Osteoblast (primary cell): ENCODE measurements at regions not wholly inside any gene's neighbourhood (a gene's known extent, or its start where the extent isn't known, plus 50 kb on each side); places are given as distances from the start of the nearest gene placed in this dataset.

ENCODE experiments used
- DNase-seq: peaks from one replicate; pipeline ENCODE4 v3.0.0; 2011; ENCODE audit warnings: low spot score, mixed read lengths; ENCODE audit not compliant: insufficient read length; ENCODE audit errors: missing footprints
- H2AFZ ChIP-seq: 2 replicates; pipeline ENCODE4 v1.6.0; 2011; ENCODE audit warnings: mild to moderate bottlenecking, low read length
- H3K27ac ChIP-seq: 2 replicates; pipeline ENCODE4 v1.5.1; 2011; ENCODE audit warnings: mild to moderate bottlenecking, low read depth, low read length, moderate library complexity
- H3K27me3 ChIP-seq: 2 replicates; pipeline ENCODE4 v1.6.0; 2012; ENCODE audit warnings: mild to moderate bottlenecking, control low read depth, inconsistent platforms, low read length, moderate library complexity; ENCODE audit not compliant: insufficient read depth
- H3K36me3 ChIP-seq: 2 replicates; pipeline ENCODE4 v1.5.1; 2011; ENCODE audit warnings: mild to moderate bottlenecking, low read length, control low read depth, moderate library complexity; ENCODE audit not compliant: insufficient read depth
- H3K4me1 ChIP-seq: 2 replicates; pipeline ENCODE4 v1.5.1; 2011; ENCODE audit warnings: mild to moderate bottlenecking, low read length, control low read depth, moderate library complexity; ENCODE audit not compliant: insufficient read depth
- H3K4me2 ChIP-seq: 2 replicates; pipeline ENCODE4 v1.6.0; 2011; ENCODE audit warnings: mild to moderate bottlenecking, low read length; ENCODE audit not compliant: insufficient read depth
- H3K4me3 ChIP-seq: fragments of 200-600 bp; sonication (generic); 3 replicates; pipeline ENCODE4 v1.5.1; 2012; ENCODE audit warnings: mild to moderate bottlenecking, low read length, inconsistent platforms; ENCODE audit not compliant: insufficient read depth
- H3K79me2 ChIP-seq: 2 replicates; pipeline ENCODE4 v1.6.0; 2012; ENCODE audit warnings: mild to moderate bottlenecking, low read length, control low read depth, inconsistent platforms; ENCODE audit not compliant: insufficient read depth
- H3K9me3 ChIP-seq: 2 replicates; pipeline ENCODE4 v1.5.1; 2011; ENCODE audit warnings: low read depth, low read length, control low read depth
- H4K20me1 ChIP-seq: 2 replicates; pipeline ENCODE4 v1.6.0; 2012; ENCODE audit warnings: mild to moderate bottlenecking, low read length, control low read depth; ENCODE audit not compliant: insufficient read depth
- CTCF ChIP-seq: IDR thresholded peaks from 2 replicates; pipeline ENCODE4 v1.5.1; 2011; ENCODE audit warnings: mild to moderate bottlenecking, low read depth, low read length, moderate library complexity; ENCODE audit errors: extremely low read depth

DNA sequence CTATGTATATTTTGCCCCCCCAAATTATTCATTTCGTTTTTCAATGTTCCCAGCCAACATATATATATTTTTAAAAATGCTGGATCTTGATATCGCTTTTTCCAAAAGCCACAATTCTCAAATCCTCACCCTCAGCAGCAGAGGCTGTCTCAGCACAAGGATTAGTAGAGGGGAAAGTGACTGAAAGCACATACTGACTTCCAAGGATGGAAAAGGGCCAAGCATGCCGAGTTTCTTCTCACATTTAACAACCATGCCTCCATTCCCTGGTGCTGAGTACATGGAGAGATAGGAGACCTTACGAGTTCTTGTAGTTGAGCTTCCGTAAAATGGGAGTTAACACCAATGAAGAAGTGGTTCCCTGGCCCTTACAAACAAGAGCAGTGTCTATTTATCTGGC lies 403.4 kb upstream of the DCN start:
- Histone ChIP-seq H2AFZ (no peak overlapping the region), H3K27ac (no peak overlapping the region), H3K27me3 (no peaks in the 10 kb centered on the region), H3K4me3 (no peak overlapping the region), H3K36me3 (no peaks in the 10 kb centered on the region), H3K79me2 (no peaks in the 10 kb centered on the region), H3K4me2 (no peak overlapping the region), H3K9me3 (no peaks in the 10 kb centered on the region), H4K20me1 (no peaks in the 10 kb centered on the region), H3K4me1 (no peaks in the 10 kb centered on the region)
- no peak for TF ChIP-seq CTCF
- DNase-seq: no peak

DNA sequence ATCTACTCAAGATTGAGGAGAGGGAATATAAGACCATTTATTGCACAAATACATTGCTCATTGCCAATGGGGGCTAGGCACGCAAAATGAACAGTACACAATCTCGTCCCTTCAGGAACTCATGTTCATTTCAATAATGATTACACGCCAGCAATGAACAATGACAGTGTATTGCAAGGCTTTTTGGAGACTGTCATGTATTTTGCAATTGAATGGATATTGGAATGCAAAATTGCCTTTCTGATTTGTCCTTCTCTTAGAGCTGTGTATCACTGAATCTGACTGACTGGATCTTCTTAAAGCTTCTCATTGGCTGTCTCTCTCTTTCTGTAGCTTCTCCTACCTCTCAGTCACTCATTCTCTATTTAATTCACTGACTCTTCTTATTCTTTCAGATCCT lies 400.2 kb upstream of the DCN start:
- Histone ChIP-seq H4K20me1 (no peaks in the 10 kb centered on the region), H3K79me2 (no peaks in the 10 kb centered on the region), H3K27ac (no peak overlapping the region), H3K27me3 (no peaks in the 10 kb centered on the region), H3K4me3 (no peak overlapping the region), H3K9me3 (no peaks in the 10 kb centered on the region), H2AFZ (no peak overlapping the region), H3K36me3 (no peaks in the 10 kb centered on the region), H3K4me1 (peaks cover 4% of the 10 kb centered on the region), H3K4me2 (no peak overlapping the region)
- no peak for DNase-seq
- no peak for TF ChIP-seq CTCF

- Histone ChIP-seq H3K4me3 (no peak overlapping the region), H3K27me3 (no peaks in the 10 kb centered on the region), H4K20me1 (no peaks in the 10 kb centered on the region), H3K36me3 (no peaks in the 10 kb centered on the region), H3K4me1 (peaks cover 4% of the 10 kb centered on the region), H2AFZ (no peak overlapping the region), H3K4me2 (no peak overlapping the region), H3K27ac (no peak overlapping the region), H3K79me2 (no peaks in the 10 kb centered on the region), H3K9me3 (no peaks in the 10 kb centered on the region)
- DNase-seq: no peak
- TF ChIP-seq CTCF: no peak
These were observed 397.1 kb upstream of the DCN start for GRCh38 chr12:91579516-91580263.

GRCh38 chr12:91577586-91578539 lies 395.2 kb upstream of the DCN start:
- Histone ChIP-seq H3K4me2 (peak overlapping the region; percentile 79), H3K27me3 (no peaks in the 10 kb centered on the region), H3K9me3 (no peaks in the 10 kb centered on the region), H3K36me3 (no peaks in the 10 kb centered on the region), H3K4me1 (peaks cover 4% of the 10 kb centered on the region), H4K20me1 (no peaks in the 10 kb centered on the region), H3K4me3 (peak overlapping the region; percentile 66), H3K27ac (no peak overlapping the region), H2AFZ (peak overlapping the region; percentile 80), H3K79me2 (no peaks in the 10 kb centered on the region)
- no peak for DNase-seq
- peak; percentile 65 for TF ChIP-seq CTCF
